IMR-90 (cell line): ENCODE measurements at regions not wholly inside any gene's neighbourhood (a gene's known extent, or its start where the extent isn't known, plus 50 kb on each side); places are given as distances from the start of the nearest gene placed in this dataset.

Source experiments
- ATAC-seq: fragments of 200-7000 bp; cut with Tn5 transposase; 2 replicates; pipeline ENCODE4 v1.9.1; 2020; ENCODE audit warnings: low read depth, mild to moderate bottlenecking, moderate library complexity
- BruUV-seq: library from RNA; stranded (reverse); fragments of 400-500 nt; replicated peaks from 2 replicates; lab custom pipeline; 2021; lab: Mats Ljungman, UMichigan
- CTCF ChIA-PET: fragments of 300-600 bp; formaldehyde crosslinking; extraction: SDS; loops from one replicate; lab custom pipeline; 2021; ENCODE audit warnings: antibody characterized with exemption; lab: Yijun Ruan, JAX
- POLR2A ChIA-PET: fragments of 300-600 bp; sonication (Branson Sonifier 250); formaldehyde crosslinking; loops from one replicate; lab custom pipeline; 2022; ENCODE audit warnings: antibody characterized with exemption; ENCODE audit not compliant: unreplicated experiment; lab: Charles Lee
- DNase-seq: peaks from one replicate; pipeline ENCODE4 v3.0.0; 2013
- H2AFZ ChIP-seq: replicated peaks from 2 replicates; pipeline ENCODE3; 2013; ENCODE audit warnings: low read length, mild to moderate bottlenecking; ENCODE audit not compliant: poor library complexity
- H2AK5ac ChIP-seq: 2 replicates; pipeline ENCODE4 v1.6.1; 2013; ENCODE audit warnings: low read depth, low read length, inconsistent platforms
- H2AK9ac ChIP-seq: replicated peaks from 2 replicates; pipeline ENCODE3; 2013; ENCODE audit warnings: mild to moderate bottlenecking, low read depth, low read length, moderate library complexity; ENCODE audit not compliant: poor library complexity
- H2BK120ac ChIP-seq: 2 replicates; pipeline ENCODE4 v1.6.1; 2013; ENCODE audit warnings: low read depth, low read length, inconsistent platforms
- H2BK15ac ChIP-seq: 3 replicates; pipeline ENCODE4 v1.6.1; 2013; ENCODE audit warnings: low read depth, low read length, inconsistent platforms
- H2BK20ac ChIP-seq: 2 replicates; pipeline ENCODE4 v1.6.1; 2013; ENCODE audit warnings: low read depth, mild to moderate bottlenecking, inconsistent platforms, low read length, moderate library complexity
- H2BK5ac ChIP-seq: 2 replicates; pipeline ENCODE4 v1.6.1; 2013; ENCODE audit warnings: mild to moderate bottlenecking, low read depth, low read length, inconsistent platforms; ENCODE audit not compliant: poor library complexity, severe bottlenecking
- H3K14ac ChIP-seq: replicated peaks from 2 replicates; pipeline ENCODE4 v1.6.1; 2013; ENCODE audit warnings: low read depth, low read length, inconsistent platforms
- H3K18ac ChIP-seq: 2 replicates; pipeline ENCODE4 v1.6.1; 2013; ENCODE audit warnings: low read depth, low read length, control low read depth
- H3K23ac ChIP-seq: 2 replicates; pipeline ENCODE4 v1.6.1; 2013; ENCODE audit warnings: low read depth, low read length, inconsistent platforms
- H3K27ac ChIP-seq: 2 replicates; pipeline ENCODE4 v1.5.1; 2013; ENCODE audit warnings: mild to moderate bottlenecking, control low read depth, low read length; ENCODE audit not compliant: insufficient read depth
- H3K27me3 ChIP-seq: 2 replicates; pipeline ENCODE4 v1.6.1; 2013; ENCODE audit warnings: low read length; ENCODE audit not compliant: control insufficient read depth, insufficient read depth
- H3K36me3 ChIP-seq: 2 replicates; pipeline ENCODE4 v1.6.1; 2013; ENCODE audit warnings: low read length, mixed read lengths; ENCODE audit not compliant: control insufficient read depth, insufficient read depth
- H3K4ac ChIP-seq: 2 replicates; pipeline ENCODE4 v1.6.1; 2013; ENCODE audit warnings: low read depth, low read length, inconsistent platforms
- H3K4me1 ChIP-seq: 2 replicates; pipeline ENCODE4 v1.6.1; 2013; ENCODE audit warnings: low read length, mixed read lengths; ENCODE audit not compliant: control insufficient read depth, insufficient read depth
- H3K4me2 ChIP-seq: 2 replicates; pipeline ENCODE4 v1.6.1; 2013; ENCODE audit warnings: low read depth, mild to moderate bottlenecking, control low read depth, low read length, moderate library complexity
- H3K4me3 ChIP-seq: 2 replicates; pipeline ENCODE4 v1.5.1; 2013; ENCODE audit warnings: low read depth, mild to moderate bottlenecking, control low read depth, low read length, moderate library complexity; ENCODE audit not compliant: insufficient read depth
- H3K56ac ChIP-seq: 2 replicates; pipeline ENCODE4 v1.6.1; 2013; ENCODE audit warnings: low read length, inconsistent platforms; ENCODE audit not compliant: insufficient read depth; ENCODE audit errors: extremely low read depth
- H3K79me1 ChIP-seq, 2 experiments: 2 replicates each; pipeline ENCODE4 v1.6.1; 2013; ENCODE audit warnings: low read length in 2 of 2, inconsistent platforms in 1 of 2, low read depth in 1 of 2
- H3K9ac ChIP-seq: 2 replicates; pipeline ENCODE4 v1.6.1; 2013; ENCODE audit warnings: low read depth, low read length, control low read depth
- H3K9me1 ChIP-seq: 2 replicates; pipeline ENCODE4 v1.6.1; 2013; ENCODE audit warnings: low read length, inconsistent platforms; ENCODE audit not compliant: insufficient read depth
- H3K9me3 ChIP-seq: 2 replicates; pipeline ENCODE4 v1.6.1; 2013; ENCODE audit warnings: low read length; ENCODE audit not compliant: control insufficient read depth, insufficient read depth
- H4K20me1 ChIP-seq: 2 replicates; pipeline ENCODE4 v1.6.1; 2013; ENCODE audit warnings: low read length, inconsistent platforms; ENCODE audit not compliant: insufficient read depth
- H4K5ac ChIP-seq: 2 replicates; pipeline ENCODE4 v1.6.1; 2013; ENCODE audit warnings: mild to moderate bottlenecking, low read depth, low read length, control low read depth
- H4K8ac ChIP-seq, 2 experiments: 2 replicates each; pipeline ENCODE4 v1.6.1; 2013; ENCODE audit warnings: low read depth in 2 of 2, low read length in 2 of 2, control low read depth in 1 of 2, inconsistent platforms in 1 of 2
- H4K91ac ChIP-seq: 2 replicates; pipeline ENCODE4 v1.6.1; 2013; ENCODE audit warnings: low read depth, low read length, inconsistent platforms; ENCODE audit not compliant: insufficient read depth
- CEBPB ChIP-seq: IDR thresholded peaks from 2 replicates; pipeline ENCODE4 v1.6.1; 2012; ENCODE audit warnings: low read depth, low read length, improper control_type of control experiment
- NFE2L2 ChIP-seq: fragments of 150-350 bp; IDR thresholded peaks from 2 replicates; pipeline ENCODE4 v1.6.1; 2016; ENCODE audit warnings: low read depth, mild to moderate bottlenecking, low read length
- POLR2A ChIP-seq: IDR thresholded peaks from 2 replicates; pipeline ENCODE4 v1.6.1; 2012; ENCODE audit warnings: mild to moderate bottlenecking, low read depth, low read length
- WGBS, 2 experiments: methylation state at CpG; one replicate each; pipeline versions ENCODE4 v1.1.5 to v1.1.7; 2013; ENCODE audit warnings: missing lambda C conversion rate in 2 of 2; ENCODE audit not compliant: insufficient read length in 1 of 2; ENCODE audit errors: extremely low coverage in 2 of 2; 5-methylcytosine and 5-hydroxymethylcytosine counted together
- dilution Hi-C: fragments of 300-500 bp; cut with HindIII; formaldehyde crosslinking; loops from one replicate; pipeline ENCODE4 v1.14.3; 2018; ENCODE audit warnings: low sequenced_read_pairs; ENCODE audit not compliant: unreplicated experiment
- in situ Hi-C: fragments of 300-500 bp; cut with MboI; formaldehyde crosslinking; loops from 3 replicates; pipeline ENCODE4 v1.14.3; 2019; ENCODE audit warnings: low sequenced_read_pairs, inconsistent platforms, mixed read lengths
- intact Hi-C: fragments of 100-400 bp; cut with micrococcal nuclease; formaldehyde crosslinking; loops from 2 replicates; pipeline ENCODE4 v1.10.0; 2022

- H2AK9ac ChIP-seq, result no peak overlapping the region
- no peak overlapping the region for H3K18ac ChIP-seq
- no peak overlapping the region for H3K27ac ChIP-seq
- no peaks in the 10 kb centered on the region for H4K20me1 ChIP-seq
- H2BK120ac ChIP-seq, result no peak overlapping the region
- H3K14ac ChIP-seq, result no peak overlapping the region
- no peaks in the 10 kb centered on the region for H3K9me1 ChIP-seq
- H4K8ac ChIP-seq, result no peak overlapping the region
- H3K56ac ChIP-seq, result no peak overlapping the region
- H3K23ac ChIP-seq, result no peak overlapping the region
- CTCF ChIA-PET, result no interaction called here
- no peaks in the 10 kb centered on the region for H3K9me3 ChIP-seq
- H2AFZ ChIP-seq, result no peak overlapping the region
- H3K4me2 ChIP-seq, result no peak overlapping the region
- no peak for DNase-seq
- H4K5ac ChIP-seq, result no peak overlapping the region
- no peak overlapping the region for H2BK20ac ChIP-seq
- H3K9ac ChIP-seq, result no peak overlapping the region
- intact Hi-C loops (no loop called here), in situ Hi-C loops (no loop called here), dilution Hi-C loops (no loop called here)
- no peaks in the 10 kb centered on the region for H3K79me1 ChIP-seq
- H3K27me3 ChIP-seq, result no peaks in the 10 kb centered on the region
- no peak overlapping the region for H2AK5ac ChIP-seq
- POLR2A ChIA-PET, result no interaction called here
- H3K36me3 ChIP-seq, result no peaks in the 10 kb centered on the region
- no peak overlapping the region for H4K91ac ChIP-seq
- no peak overlapping the region for H3K4me3 ChIP-seq
- WGBS, 2 experiments, result no CpG with 5 or more reads among the region's 1 CpG
- H3K4me1 ChIP-seq, result no peaks in the 10 kb centered on the region
- no peak for ATAC-seq
- no peak overlapping the region for H3K4ac ChIP-seq
- no TSS peak for BruUV-seq
- TF ChIP-seq CEBPB (no peak), POLR2A (no peak), NFE2L2 (no peak)
- no peak overlapping the region for H2BK5ac ChIP-seq
- H2BK15ac ChIP-seq, result no peak overlapping the region
Measured at GRCh38 chr9:25936031-25936430, 257.8 kb upstream of the TUSC1 start.
